Prostate gland (tissue), 2 donors: ENCODE measurements at regions not wholly inside any gene's neighbourhood (a gene's known extent, or its start where the extent isn't known, plus 50 kb on each side); places are given as distances from the start of the nearest gene placed in this dataset.

Experiments used
- CTCF ChIP-seq, 4 experiments: fragments of 200-600 bp in 2 of 4; fragments of 450-650 bp in 2 of 4; sonication (generic) in 2 of 4; IDR thresholded peaks; 1 replicate in 3 of 4; 2 replicates in 1 of 4; pipeline ENCODE4 v1.5.1; 2016 to 2019; ENCODE audit warnings: antibody characterized with exemption in 4 of 4, mild to moderate bottlenecking in 2 of 4, moderate library complexity in 2 of 4
- POLR2A ChIP-seq: fragments of 450-650 bp; IDR thresholded peaks from one replicate; pipeline ENCODE4 v1.6.1; 2016; ENCODE audit warnings: antibody characterized with exemption, mild to moderate bottlenecking
- POLR2AphosphoS5 ChIP-seq: sonication (generic); formaldehyde crosslinking; IDR thresholded peaks from one replicate; pipeline ENCODE4 v1.6.1; 2017; ENCODE audit warnings: antibody characterized with exemption

DNA sequence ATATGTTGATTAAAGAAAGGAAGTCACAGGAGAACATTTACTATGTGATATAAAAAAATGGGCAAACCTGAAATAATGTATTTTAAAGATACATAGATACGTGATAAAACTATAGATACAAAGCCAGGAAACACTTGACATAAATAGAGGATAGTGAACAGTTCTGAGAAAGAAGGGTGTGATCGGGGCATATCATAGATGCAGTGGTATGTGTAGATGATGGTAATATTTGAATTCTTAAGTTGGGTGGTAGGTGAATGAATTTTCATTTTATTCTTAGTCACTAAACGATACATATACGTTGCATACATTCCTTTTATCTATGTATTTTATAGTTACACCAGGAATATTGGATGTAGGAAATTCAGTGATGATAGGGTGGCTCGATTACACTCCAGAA lies 138.7 kb upstream of the ARRDC3 start:
- TF ChIP-seq CTCF (IDR thresholded peaks at IDR 0.05) = no peak
- no peak for TF ChIP-seq POLR2AphosphoS5
- TF ChIP-seq POLR2A = no peak
